Peyer's patch (tissue), 4 donors: ENCODE measurements at regions not wholly inside any gene's neighbourhood (a gene's known extent, or its start where the extent isn't known, plus 50 kb on each side); places are given as distances from the start of the nearest gene placed in this dataset.

ENCODE experiments used
- DNase-seq, 3 donors: peaks; one replicate each; pipeline ENCODE4 v3.0.0-alpha.2; 2017 to 2019
- H3K27ac ChIP-seq, 4 donors: fragments of 200-600 bp; sonication (generic); one replicate each; pipeline ENCODE4 v1.5.1; 2016 to 2019
- H3K27me3 ChIP-seq, 2 donors: fragments of 200-600 bp; sonication (generic); one replicate each; pipeline ENCODE4 v1.5.1; 2019
- H3K36me3 ChIP-seq, 3 donors: fragments of 200-600 bp; sonication (generic); one replicate each; pipeline ENCODE4 v1.5.1; 2016 to 2019
- H3K4me1 ChIP-seq, 4 donors: fragments of 200-600 bp; sonication (generic); one replicate each; pipeline ENCODE4 v1.5.1; 2016 to 2019
- H3K4me3 ChIP-seq, 4 donors: fragments of 200-600 bp; sonication (generic); 1 replicate in 3 of 4; 2 replicates in 1 of 4; pipeline ENCODE4 v1.5.1; 2016 to 2019; ENCODE audit warnings: mild to moderate bottlenecking in 1 of 4
- H3K9me3 ChIP-seq, 4 donors: fragments of 200-600 bp; sonication (generic); one replicate each; pipeline ENCODE4 v1.5.1; 2016 to 2019; ENCODE audit warnings: mild to moderate bottlenecking in 1 of 4
- CTCF ChIP-seq, 6 experiments: fragments of 450-650 bp in 4 of 6; fragments of 200-600 bp in 2 of 6; sonication (generic) in 1 of 6; IDR thresholded peaks; one replicate each; pipeline ENCODE4 v1.5.1; 2017 to 2019; ENCODE audit warnings: antibody characterized with exemption in 6 of 6, mild to moderate bottlenecking in 3 of 6, moderate library complexity in 1 of 6
- POLR2A ChIP-seq, 2 donors: fragments of 450-650 bp; IDR thresholded peaks; one replicate each; pipeline ENCODE4 v1.5.1; 2017; ENCODE audit warnings: antibody characterized with exemption in 2 of 2, mild to moderate bottlenecking in 2 of 2, moderate library complexity in 2 of 2

GRCh38 chr1:8213676-8214075 lies 104.2 kb upstream of the SLC45A1 start:
- Histone ChIP-seq H3K27ac (no peak overlapping the region), H3K4me1 (peaks cover 0 to 8% (median 2%) of the 10 kb centered on the region in 4 donors)

GRCh38 chr1:8213136-8213535 lies 104.8 kb upstream of the SLC45A1 start:
- Histone ChIP-seq H3K4me3 (no peak overlapping the region), H3K4me1 (peaks cover 0 to 8% (median 2%) of the 10 kb centered on the region in 4 donors), H3K36me3 (no peaks in the 10 kb centered on the region), H3K27ac (no peak overlapping the region), H3K9me3 (no peaks in the 10 kb centered on the region), H3K27me3 (no peaks in the 10 kb centered on the region)
- no peak for DNase-seq
- TF ChIP-seq POLR2A (IDR thresholded peaks at IDR 0.05) (no peak), CTCF (IDR thresholded peaks at IDR 0.05) (no peak)

More at GRCh38 chr1:8213676-8214075, 104.2 kb upstream of the SLC45A1 start:
- no peaks in the 10 kb centered on the region for H3K36me3 ChIP-seq
- DNase-seq: no peak
- no peaks in the 10 kb centered on the region for H3K9me3 ChIP-seq
- H3K27me3 ChIP-seq: no peaks in the 10 kb centered on the region
- no peak overlapping the region for H3K4me3 ChIP-seq
- TF ChIP-seq CTCF (IDR thresholded peaks at IDR 0.05): no peak

GRCh38 chr1:8212580-8213031 lies 105.3 kb upstream of the SLC45A1 start:
- peaks cover 0 to 7% (median under 1%) of the 10 kb centered on the region in 4 donors for H3K4me1 ChIP-seq
- TF ChIP-seq POLR2A (IDR thresholded peaks at IDR 0.05) (no peak), CTCF (IDR thresholded peaks at IDR 0.05) (no peak)
- H3K4me3 ChIP-seq: no peak overlapping the region
- no peaks in the 10 kb centered on the region for H3K36me3 ChIP-seq
- no peak overlapping the region for H3K27ac ChIP-seq
- H3K9me3 ChIP-seq: no peaks in the 10 kb centered on the region
- no peaks in the 10 kb centered on the region for H3K27me3 ChIP-seq
- no peak for DNase-seq

GRCh38 chr1:8211883-8212579 lies 105.9 kb upstream of the SLC45A1 start:
- Histone ChIP-seq H3K9me3 (no peaks in the 10 kb centered on the region), H3K36me3 (no peaks in the 10 kb centered on the region), H3K4me1 (peaks cover 0 to 1% (median 0%) of the 10 kb centered on the region in 4 donors), H3K27ac (peak overlapping the region in 1 of 4 donors; percentile 43), H3K27me3 (no peaks in the 10 kb centered on the region), H3K4me3 (no peak overlapping the region)
- no peak for TF ChIP-seq CTCF (IDR thresholded peaks at IDR 0.05)
- no peak for TF ChIP-seq POLR2A (IDR thresholded peaks at IDR 0.05)
- peak in 1 of 3 donors; percentile 53 for DNase-seq

GRCh38 chr1:8211251-8211882 lies 106.5 kb upstream of the SLC45A1 start:
- H3K9me3 ChIP-seq: no peaks in the 10 kb centered on the region
- no peaks in the 10 kb centered on the region for H3K4me1 ChIP-seq
- no peaks in the 10 kb centered on the region for H3K27me3 ChIP-seq
- no peak overlapping the region for H3K4me3 ChIP-seq
- DNase-seq: no peak
- no peaks in the 10 kb centered on the region for H3K36me3 ChIP-seq
- peak overlapping the region in 1 of 4 donors; percentile 43 for H3K27ac ChIP-seq
- TF ChIP-seq CTCF (IDR thresholded peaks at IDR 0.05): no peak
